GM12878 (cell line): ENCODE measurements at regions not wholly inside any gene's neighbourhood (a gene's known extent, or its start where the extent isn't known, plus 50 kb on each side); places are given as distances from the start of the nearest gene placed in this dataset.

Experiments used
- ATAC-seq: fragments of 200-7000 bp; cut with Tn5 transposase; 3 replicates; pipeline ENCODE4 v1.9.1; 2020; ENCODE audit warnings: mild to moderate bottlenecking, moderate library complexity
- BruUV-seq: library from RNA; stranded (reverse); fragments of 400-500 nt; replicated peaks from 2 replicates; lab custom pipeline; 2021; lab: Mats Ljungman, UMichigan
- CTCF ChIA-PET: fragments of 300-600 bp; sonication (Branson Sonifier 250); formaldehyde crosslinking; extraction: SDS; loops from one replicate; lab custom pipeline; 2021; ENCODE audit warnings: inconsistent platforms; lab: Yijun Ruan, JAX
- POLR2A ChIA-PET: fragments of 350-600 bp; formaldehyde crosslinking; extraction: SDS; loops from one replicate; lab custom pipeline; 2021; ENCODE audit warnings: inconsistent platforms; lab: Charles Lee
- RAD21 ChIA-PET: fragments of 300-600 bp; sonication (Branson Sonifier 250); formaldehyde crosslinking; loops from one replicate; lab custom pipeline; 2023; ENCODE audit warnings: antibody characterized with exemption; ENCODE audit not compliant: unreplicated experiment; lab: Charles Lee
- SMC1A ChIA-PET: fragments of 300-600 bp; sonication (Branson Sonifier 250); formaldehyde crosslinking; loops from one replicate; lab custom pipeline; 2023; ENCODE audit not compliant: unreplicated experiment, uncharacterized antibody; lab: Charles Lee
- DNase-seq: peaks from one replicate; pipeline ENCODE4 v3.0.0-alpha.2; 2011; ENCODE audit warnings: low read depth, low spot score
- FAIRE-seq: peaks from 3 replicates; lab custom pipeline; 2011; peaks lifted over from hg19 to GRCh38; lab: Jason Lieb, UNC
- H2AFZ ChIP-seq: 2 replicates; pipeline ENCODE4 v1.6.0; 2011; ENCODE audit warnings: low read depth, low read length, control low read depth; ENCODE audit not compliant: control insufficient read depth
- H3K27ac ChIP-seq: 2 replicates; pipeline ENCODE4 v1.5.1; 2011; ENCODE audit warnings: control low read depth; ENCODE audit not compliant: control insufficient read depth, insufficient read depth
- H3K27me3 ChIP-seq, 2 experiments: replicated peaks in 1 of 2; 2 replicates each; pipeline versions ENCODE4 v1.6.0 to v1.6.1; 2011; ENCODE audit warnings: low read length in 1 of 2; ENCODE audit not compliant: control insufficient read depth in 2 of 2, insufficient read depth in 2 of 2
- H3K36me3 ChIP-seq, 2 experiments: 2 replicates each; pipeline ENCODE4 v1.5.1; 2011; ENCODE audit warnings: low read length in 1 of 2; ENCODE audit not compliant: control insufficient read depth in 2 of 2, insufficient read depth in 2 of 2
- H3K4me1 ChIP-seq: 2 replicates; pipeline ENCODE4 v1.6.1; 2011; ENCODE audit warnings: mild to moderate bottlenecking, low read length, moderate library complexity, mixed read lengths; ENCODE audit not compliant: control insufficient read depth, insufficient read depth
- H3K4me2 ChIP-seq: 2 replicates; pipeline ENCODE4 v1.6.0; 2011; ENCODE audit warnings: control low read depth; ENCODE audit not compliant: control insufficient read depth, insufficient read depth
- H3K4me3 ChIP-seq: fragments of 200-600 bp; sonication (generic); 2 replicates; pipeline ENCODE4 v1.5.1; 2016
- H3K79me2 ChIP-seq: 2 replicates; pipeline ENCODE4 v1.6.0; 2011; ENCODE audit warnings: low read length; ENCODE audit not compliant: control insufficient read depth, insufficient read depth
- H3K9ac ChIP-seq: 2 replicates; pipeline ENCODE4 v1.8.0; 2011; ENCODE audit warnings: low read length, control low read depth, mixed read lengths; ENCODE audit not compliant: control insufficient read depth, insufficient read depth
- H3K9me3 ChIP-seq: replicated peaks from 3 replicates; pipeline ENCODE4 v1.5.1; 2011; ENCODE audit warnings: mild to moderate bottlenecking, low read length; ENCODE audit not compliant: control insufficient read depth, insufficient read depth
- H4K20me1 ChIP-seq: 2 replicates; pipeline ENCODE4 v1.6.0; 2011; ENCODE audit not compliant: control insufficient read depth, insufficient read depth
- EP300 ChIP-seq, 2 experiments: fragments of 150-350 bp in 1 of 2; IDR thresholded peaks; 2 replicates each; pipeline ENCODE4 v1.6.1; 2011 to 2012; ENCODE audit warnings: low read depth in 2 of 2, low read length in 2 of 2, borderline replicate concordance in 1 of 2, improper control_type of control experiment in 1 of 2, inconsistent platforms in 1 of 2; ENCODE audit not compliant: control insufficient read depth in 1 of 2
- MEF2B ChIP-seq: fragments of 450-650 bp; IDR thresholded peaks from 2 replicates; pipeline ENCODE4 v1.6.1; 2018; ENCODE audit warnings: mild to moderate bottlenecking, moderate library complexity; ENCODE audit not compliant: partially characterized antibody, poor library complexity, severe bottlenecking
- NR2C2 ChIP-seq: IDR thresholded peaks from 2 replicates; pipeline ENCODE4 v1.6.1; 2011; ENCODE audit warnings: borderline replicate concordance, low read depth; ENCODE audit not compliant: control insufficient read depth, insufficient read length
- WGBS: methylation state at CpG from one replicate; pipeline ENCODE4 v1.1.6; 2016; ENCODE audit warnings: low lambda C conversion rate; ENCODE audit not compliant: insufficient replicate concordance, insufficient coverage; ENCODE audit errors: missing lambda C conversion rate; 5-methylcytosine and 5-hydroxymethylcytosine counted together
- in situ Hi-C: fragments of 300-500 bp; cut with MboI; formaldehyde crosslinking; loops from 9 replicates; pipeline ENCODE4 v1.14.3; 2018; ENCODE audit warnings: mixed read lengths
- intact Hi-C: fragments of 100-400 bp; cut with micrococcal nuclease; formaldehyde crosslinking; loops from one replicate; pipeline ENCODE4 v1.14.2; 2022; ENCODE audit not compliant: unreplicated experiment
- TF ChIP-seq, protein P1 (sequence below): IDR thresholded peaks from 2 replicates; pipeline ENCODE4 v1.6.1; 2011; ENCODE audit warnings: mild to moderate bottlenecking, low read depth, low read length, moderate library complexity; ENCODE audit not compliant: insufficient replicate concordance

DNA sequence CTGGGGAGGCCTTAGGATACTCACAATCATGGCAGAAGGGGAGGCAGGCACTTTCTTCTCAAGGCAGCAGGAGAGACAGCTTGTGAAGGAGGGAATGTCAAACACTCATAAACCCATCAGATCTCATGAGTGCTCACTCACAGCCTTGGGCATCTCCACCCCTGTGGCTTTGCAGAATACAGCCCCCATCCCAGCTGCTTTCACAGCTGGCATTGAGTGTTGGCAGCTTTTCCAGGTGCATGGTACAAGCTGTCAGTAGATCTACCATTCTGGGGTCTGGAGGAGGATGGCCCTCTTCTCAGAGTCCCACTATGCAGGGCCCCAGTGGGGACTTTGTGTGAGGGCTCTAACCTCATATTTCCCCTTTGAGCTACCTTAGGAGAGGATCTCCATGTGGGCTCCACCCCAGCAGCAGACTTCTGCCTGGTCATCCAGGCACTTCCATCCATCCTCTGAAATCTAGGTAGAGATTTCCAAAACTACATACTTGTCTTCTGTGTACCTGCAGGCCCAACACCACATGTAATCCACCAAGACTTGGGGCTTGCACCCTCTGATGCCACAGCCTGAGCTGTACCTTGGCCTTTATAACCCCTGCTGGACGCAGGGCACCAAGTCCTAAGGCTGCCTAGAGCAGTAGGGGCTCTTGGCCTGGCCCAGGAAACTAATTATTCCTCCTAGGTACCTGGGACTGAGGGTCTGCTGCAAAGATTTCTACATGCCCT is 404.2 kb upstream of the EPHA6 start (continued):
- TF ChIP-seq, protein P1, sequence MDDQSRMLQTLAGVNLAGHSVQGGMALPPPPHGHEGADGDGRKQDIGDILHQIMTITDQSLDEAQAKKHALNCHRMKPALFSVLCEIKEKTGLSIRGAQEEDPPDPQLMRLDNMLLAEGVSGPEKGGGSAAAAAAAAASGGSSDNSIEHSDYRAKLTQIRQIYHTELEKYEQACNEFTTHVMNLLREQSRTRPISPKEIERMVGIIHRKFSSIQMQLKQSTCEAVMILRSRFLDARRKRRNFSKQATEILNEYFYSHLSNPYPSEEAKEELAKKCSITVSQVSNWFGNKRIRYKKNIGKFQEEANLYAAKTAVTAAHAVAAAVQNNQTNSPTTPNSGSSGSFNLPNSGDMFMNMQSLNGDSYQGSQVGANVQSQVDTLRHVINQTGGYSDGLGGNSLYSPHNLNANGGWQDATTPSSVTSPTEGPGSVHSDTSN, result no peak
- TF ChIP-seq NR2C2, result no peak

DNA sequence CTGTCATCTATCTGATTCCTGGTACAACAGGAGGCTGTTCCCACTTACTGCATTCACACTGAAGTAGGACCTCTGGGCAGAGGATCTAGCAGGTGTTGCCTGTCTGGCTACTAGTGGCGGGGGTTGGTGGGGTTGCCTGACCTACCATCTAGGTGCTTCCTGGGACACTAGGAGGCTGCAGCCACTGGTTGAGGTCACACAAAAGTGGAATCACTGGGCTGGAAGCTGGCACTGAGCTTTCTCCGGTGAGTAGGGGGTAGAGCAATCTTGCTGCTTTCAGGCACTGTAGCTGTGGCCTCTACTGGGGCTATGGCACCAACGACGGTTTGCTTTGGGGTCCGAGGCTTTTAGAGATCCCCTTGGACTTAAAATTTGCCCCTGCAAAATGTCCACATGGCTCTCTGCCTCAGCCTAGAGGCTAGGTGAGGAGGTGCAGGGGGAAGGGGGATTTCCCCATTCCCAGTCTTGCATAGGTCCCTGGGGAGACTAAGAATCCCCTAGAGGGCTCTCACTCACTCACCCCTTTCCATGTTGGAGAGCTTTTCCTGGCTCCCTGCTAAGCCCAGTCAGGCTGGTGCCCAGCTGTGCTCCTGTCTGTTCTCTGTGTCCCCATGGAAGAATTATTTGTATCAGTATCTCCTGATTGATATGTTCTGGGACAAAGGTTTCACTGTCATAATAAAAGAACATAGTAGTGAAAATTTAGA is 397.7 kb upstream of the EPHA6 start:
- DNase-seq (no peak), ATAC-seq (peak; percentile 30; the same call in 2 of the 3 replicates), FAIRE-seq (no peak)
- in situ Hi-C loops, result no loop called here
- BruUV-seq, result no TSS peak
- ChIA-PET POLR2A (no interaction called here), RAD21 (no interaction called here), SMC1A (interaction anchor here (1.2 kb wide), 1 partner anchor 63 kb away, joined by 3 read pairs; no protein-coding TSS in a partner anchor), CTCF (interaction anchor here (0.7 kb wide), 1 partner anchor 53 kb away, joined by 3 read pairs; no protein-coding TSS in a partner anchor)
- Histone ChIP-seq H3K4me2 (no peak overlapping the region), H3K9me3 (no peaks in the 10 kb centered on the region), H3K9ac (no peak overlapping the region), H2AFZ (no peak overlapping the region), H3K4me3 (no peak overlapping the region), H3K79me2 (no peaks in the 10 kb centered on the region), H4K20me1 (no peaks in the 10 kb centered on the region), H3K27ac (no peak overlapping the region), H3K4me1 (no peaks in the 10 kb centered on the region), H3K36me3 (no peaks in the 10 kb centered on the region), H3K27me3 (no peaks in the 10 kb centered on the region)
- intact Hi-C loops, result no loop called here
- WGBS, result 20% methylated on average over 5 of the region's 5 CpGs
- peak; percentile 89 for TF ChIP-seq MEF2B
- no peak for TF ChIP-seq EP300 (IDR thresholded peaks at IDR 0.05; ENCODE audit: borderline replicate concordance in 1 of 2, control insufficient read depth in 1 of 2, low read depth in 2 of 2, low read length in 2 of 2)
